ENCODE measurements at regions not wholly inside any gene's neighbourhood (a gene's known extent, or its start where the extent isn't known, plus 50 kb on each side); places are given as distances from the start of the nearest gene placed in this dataset.
"Not testable (repeated sequence)": the region's sequence is repeated elsewhere in the genome, so short reads cannot be mapped to it uniquely, and the experiment has no call there.

- Mint-ChIP-seq H3K9me3 (peaks cover 0 to 2% (median 0%) of the 10 kb centered on the region in 3 donors), H3K27ac (no peak overlapping the region), H3K4me3 (no peak overlapping the region), H3K27me3 (no peaks in the 10 kb centered on the region), H3K36me3 (no peaks in the 10 kb centered on the region), H3K4me1 (no peaks in the 10 kb centered on the region)
Observed at GRCh38 chr2:211204456-211204855, 648.1 kb downstream of the CPS1 start.

GRCh38 chr2:211204902-211205301 is 648.5 kb downstream of the CPS1 start:
- Mint-ChIP-seq H3K4me3 (no peak overlapping the region), H3K27me3 (no peaks in the 10 kb centered on the region), H3K36me3 (no peaks in the 10 kb centered on the region), H3K4me1 (no peaks in the 10 kb centered on the region), H3K9me3 (peaks cover 0 to 2% (median 0%) of the 10 kb centered on the region in 3 donors), H3K27ac (no peak overlapping the region)

- peaks cover 0 to 2% (median 0%) of the 10 kb centered on the region in 3 donors for H3K9me3 Mint-ChIP-seq
- H3K36me3 Mint-ChIP-seq, result no peaks in the 10 kb centered on the region
- H3K27me3 Mint-ChIP-seq, result no peaks in the 10 kb centered on the region
- no peak overlapping the region for H3K4me3 Mint-ChIP-seq
- no peak overlapping the region for H3K27ac Mint-ChIP-seq
- no peaks in the 10 kb centered on the region for H3K4me1 Mint-ChIP-seq
Observed at GRCh38 chr2:211205358-211205757, 649.0 kb downstream of the CPS1 start.

- Mint-ChIP-seq H3K27me3 (no peaks in the 10 kb centered on the region), H3K4me1 (no peaks in the 10 kb centered on the region), H3K9me3 (peaks cover 0 to under 1% (median 0%) of the 10 kb centered on the region in 3 donors), H3K36me3 (no peaks in the 10 kb centered on the region), H3K27ac (no peak overlapping the region), H3K4me3 (no peak overlapping the region)
Observed at GRCh38 chr2:211205836-211206235, 649.4 kb downstream of the CPS1 start.

GRCh38 chr2:211216221-211216620 is 659.8 kb downstream of the CPS1 start:
- no peak overlapping the region for H3K4me3 Mint-ChIP-seq
- H3K27ac Mint-ChIP-seq, result no peak overlapping the region
- H3K9me3 Mint-ChIP-seq, result peaks cover 0 to 6% (median 0%) of the 10 kb centered on the region in 3 donors
- no peaks in the 10 kb centered on the region for H3K36me3 Mint-ChIP-seq
- H3K27me3 Mint-ChIP-seq, result no peaks in the 10 kb centered on the region
- H3K4me1 Mint-ChIP-seq, result no peaks in the 10 kb centered on the region

- not testable (repeated sequence) for H3K27ac Mint-ChIP-seq, H3K4me3 Mint-ChIP-seq, H3K4me1 Mint-ChIP-seq, H3K9me3 Mint-ChIP-seq, H3K36me3 Mint-ChIP-seq, H3K27me3 Mint-ChIP-seq
Observed at GRCh38 chr2:211219548-211219947, 663.1 kb downstream of the CPS1 start.

GRCh38 chr2:211225784-211226183 is 669.4 kb downstream of the CPS1 start:
- Mint-ChIP-seq H3K4me1 (no peaks in the 10 kb centered on the region), H3K27ac (no peak overlapping the region), H3K36me3 (no peaks in the 10 kb centered on the region), H3K27me3 (no peaks in the 10 kb centered on the region), H3K9me3 (peaks cover 0 to 3% (median 2%) of the 10 kb centered on the region in 3 donors), H3K4me3 (no peak overlapping the region)

GRCh38 chr2:211228559-211228958 is 672.2 kb downstream of the CPS1 start:
- no peaks in the 10 kb centered on the region for H3K4me1 Mint-ChIP-seq
- no peak overlapping the region for H3K27ac Mint-ChIP-seq
- no peak overlapping the region for H3K4me3 Mint-ChIP-seq
- H3K27me3 Mint-ChIP-seq, result no peaks in the 10 kb centered on the region
- H3K9me3 Mint-ChIP-seq, result peaks cover 0 to 3% (median 2%) of the 10 kb centered on the region in 3 donors
- no peaks in the 10 kb centered on the region for H3K36me3 Mint-ChIP-seq

GRCh38 chr2:211237586-211238275 is 681.3 kb downstream of the CPS1 start:
- no peak overlapping the region for H3K4me3 Mint-ChIP-seq
- H3K27ac Mint-ChIP-seq, result peak overlapping the region in 1 of 3 donors; percentile 3
- H3K4me1 Mint-ChIP-seq, result peaks cover 0 to 3% (median 0%) of the 10 kb centered on the region in 3 donors
- no peaks in the 10 kb centered on the region for H3K27me3 Mint-ChIP-seq
- H3K36me3 Mint-ChIP-seq, result no peaks in the 10 kb centered on the region
- peaks cover 0 to 7% (median 0%) of the 10 kb centered on the region in 3 donors for H3K9me3 Mint-ChIP-seq

- peaks cover 0 to 3% (median 0%) of the 10 kb centered on the region in 3 donors for H3K4me1 Mint-ChIP-seq
- H3K27ac Mint-ChIP-seq, result no peak overlapping the region
- no peak overlapping the region for H3K4me3 Mint-ChIP-seq
- no peaks in the 10 kb centered on the region for H3K27me3 Mint-ChIP-seq
- H3K36me3 Mint-ChIP-seq, result no peaks in the 10 kb centered on the region
- H3K9me3 Mint-ChIP-seq, result peaks cover 0 to 6% (median 3%) of the 10 kb centered on the region in 3 donors
Observed at GRCh38 chr2:211241891-211242290, 685.5 kb downstream of the CPS1 start.

GRCh38 chr2:211247751-211248150 is 691.4 kb downstream of the CPS1 start:
- Mint-ChIP-seq H3K4me3 (no peak overlapping the region), H3K9me3 (peaks cover 0 to 3% (median under 1%) of the 10 kb centered on the region in 3 donors), H3K36me3 (no peaks in the 10 kb centered on the region), H3K27me3 (no peaks in the 10 kb centered on the region), H3K27ac (no peak overlapping the region), H3K4me1 (no peaks in the 10 kb centered on the region)

GRCh38 chr2:211248841-211249240 is 692.4 kb downstream of the CPS1 start:
- no peaks in the 10 kb centered on the region for H3K27me3 Mint-ChIP-seq
- H3K4me3 Mint-ChIP-seq, result no peak overlapping the region
- H3K9me3 Mint-ChIP-seq, result peaks cover 0 to 3% (median 0%) of the 10 kb centered on the region in 3 donors
- no peak overlapping the region for H3K27ac Mint-ChIP-seq
- no peaks in the 10 kb centered on the region for H3K4me1 Mint-ChIP-seq
- no peaks in the 10 kb centered on the region for H3K36me3 Mint-ChIP-seq

GRCh38 chr2:211251016-211251415 is 694.6 kb downstream of the CPS1 start:
- no peaks in the 10 kb centered on the region for H3K27me3 Mint-ChIP-seq
- no peaks in the 10 kb centered on the region for H3K4me1 Mint-ChIP-seq
- H3K27ac Mint-ChIP-seq, result no peak overlapping the region
- no peaks in the 10 kb centered on the region for H3K36me3 Mint-ChIP-seq
- no peaks in the 10 kb centered on the region for H3K9me3 Mint-ChIP-seq
- H3K4me3 Mint-ChIP-seq, result no peak overlapping the region

- peaks cover 0 to 1% (median 0%) of the 10 kb centered on the region in 3 donors for H3K4me1 Mint-ChIP-seq
- H3K27me3 Mint-ChIP-seq, result no peaks in the 10 kb centered on the region
- H3K4me3 Mint-ChIP-seq, result no peak overlapping the region
- peaks cover 1% of the 10 kb centered on the region for H3K36me3 Mint-ChIP-seq
- H3K27ac Mint-ChIP-seq, result no peak overlapping the region
- H3K9me3 Mint-ChIP-seq, result peaks cover 2 to 7% (median 3%) of the 10 kb centered on the region in 3 donors
Observed at GRCh38 chr2:211258646-211259335, 702.4 kb downstream of the CPS1 start.

- Mint-ChIP-seq H3K36me3 (peaks cover 1% of the 10 kb centered on the region), H3K9me3 (peaks cover 2 to 7% (median 3%) of the 10 kb centered on the region in 3 donors), H3K4me1 (peaks cover 0 to 1% (median 0%) of the 10 kb centered on the region in 3 donors), H3K4me3 (no peak overlapping the region), H3K27ac (no peak overlapping the region), H3K27me3 (no peaks in the 10 kb centered on the region)
Observed at GRCh38 chr2:211259831-211260476, 703.6 kb downstream of the CPS1 start.
